GM13976 (cell line): ENCODE measurements at regions not wholly inside any gene's neighbourhood (a gene's known extent, or its start where the extent isn't known, plus 50 kb on each side); places are given as distances from the start of the nearest gene placed in this dataset.

ENCODE experiments used
- DNase-seq: peaks from one replicate; pipeline ENCODE4 v3.0.0; 2012; ENCODE audit warnings: low spot score
- in situ Hi-C: fragments of 300-500 bp; cut with MboI; formaldehyde crosslinking; loops from one replicate; pipeline ENCODE4 v1.12.0; 2022; ENCODE audit warnings: low sequenced_read_pairs, mixed read lengths, inconsistent platforms; ENCODE audit not compliant: unreplicated experiment
- TF ChIP-seq, protein P1 (sequence below): IDR thresholded peaks from 2 replicates; pipeline ENCODE4 v1.5.1; 2012; ENCODE audit warnings: borderline replicate concordance, mild to moderate bottlenecking; ENCODE audit not compliant: insufficient read depth; ENCODE audit errors: extremely low read depth, missing control alignments, control extremely low read depth

- TF ChIP-seq, protein P1, sequence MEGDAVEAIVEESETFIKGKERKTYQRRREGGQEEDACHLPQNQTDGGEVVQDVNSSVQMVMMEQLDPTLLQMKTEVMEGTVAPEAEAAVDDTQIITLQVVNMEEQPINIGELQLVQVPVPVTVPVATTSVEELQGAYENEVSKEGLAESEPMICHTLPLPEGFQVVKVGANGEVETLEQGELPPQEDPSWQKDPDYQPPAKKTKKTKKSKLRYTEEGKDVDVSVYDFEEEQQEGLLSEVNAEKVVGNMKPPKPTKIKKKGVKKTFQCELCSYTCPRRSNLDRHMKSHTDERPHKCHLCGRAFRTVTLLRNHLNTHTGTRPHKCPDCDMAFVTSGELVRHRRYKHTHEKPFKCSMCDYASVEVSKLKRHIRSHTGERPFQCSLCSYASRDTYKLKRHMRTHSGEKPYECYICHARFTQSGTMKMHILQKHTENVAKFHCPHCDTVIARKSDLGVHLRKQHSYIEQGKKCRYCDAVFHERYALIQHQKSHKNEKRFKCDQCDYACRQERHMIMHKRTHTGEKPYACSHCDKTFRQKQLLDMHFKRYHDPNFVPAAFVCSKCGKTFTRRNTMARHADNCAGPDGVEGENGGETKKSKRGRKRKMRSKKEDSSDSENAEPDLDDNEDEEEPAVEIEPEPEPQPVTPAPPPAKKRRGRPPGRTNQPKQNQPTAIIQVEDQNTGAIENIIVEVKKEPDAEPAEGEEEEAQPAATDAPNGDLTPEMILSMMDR = no peak
- in situ Hi-C loops = no loop called here
- no peak for DNase-seq
Measured at GRCh38 chr14:22508150-22508457, 80.9 kb downstream of the DAD1 start.

DNA sequence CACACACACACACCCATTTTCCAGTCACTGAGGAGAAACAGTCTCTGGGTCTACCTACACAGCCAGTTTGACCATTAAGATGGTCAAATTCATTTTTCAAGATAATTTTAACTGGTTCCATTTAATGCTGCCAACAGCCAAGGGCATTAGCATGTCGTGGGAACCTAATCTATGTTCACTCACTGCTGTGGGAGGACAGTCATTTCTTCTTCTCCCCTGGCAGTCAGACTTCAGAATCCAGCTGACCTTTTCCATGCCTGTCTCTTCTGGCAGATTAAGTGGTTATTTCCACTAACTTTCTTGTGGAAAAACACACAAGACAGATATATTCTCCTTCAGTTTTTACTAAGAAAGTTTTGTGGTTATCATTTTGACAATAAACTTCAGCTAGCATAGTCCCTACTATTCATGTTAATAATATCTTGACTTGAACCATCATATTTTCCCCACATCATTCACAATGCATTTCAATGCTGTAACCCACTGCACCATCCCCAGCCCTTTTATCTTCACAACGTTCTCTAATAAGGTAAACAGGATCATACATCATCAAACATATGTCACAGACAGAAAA is 82.2 kb downstream of the DAD1 start:
- in situ Hi-C loops = no loop called here
- TF ChIP-seq, protein P1 = no peak

DNA sequence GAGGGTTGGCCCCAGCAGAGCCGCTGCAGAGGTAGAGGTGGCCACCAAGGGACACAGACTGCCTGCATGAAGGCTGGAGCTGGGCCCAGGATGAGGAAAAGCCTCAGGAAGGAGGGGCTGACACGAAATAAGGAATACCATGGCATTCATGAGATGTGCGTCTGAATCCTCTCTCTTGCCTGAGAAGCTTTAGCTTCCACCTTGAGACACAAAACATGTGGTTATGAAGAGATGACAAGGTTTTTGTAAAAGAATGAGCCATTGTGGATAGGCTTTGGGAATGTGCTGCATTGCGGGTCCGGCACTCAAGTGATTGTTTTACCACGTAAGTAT is 82.7 kb downstream of the DAD1 start:
- DNase-seq = no peak
- in situ Hi-C loops = no loop called here
- TF ChIP-seq, protein P1 = no peak

More for the DNA sequence above, 82.2 kb downstream of the DAD1 start:
- DNase-seq = no peak

- TF ChIP-seq, protein P1 = no peak
- in situ Hi-C loops = no loop called here
- peak; percentile 54 for DNase-seq
Measured at GRCh38 chr14:22505697-22506377, 83.2 kb downstream of the DAD1 start.

DNA sequence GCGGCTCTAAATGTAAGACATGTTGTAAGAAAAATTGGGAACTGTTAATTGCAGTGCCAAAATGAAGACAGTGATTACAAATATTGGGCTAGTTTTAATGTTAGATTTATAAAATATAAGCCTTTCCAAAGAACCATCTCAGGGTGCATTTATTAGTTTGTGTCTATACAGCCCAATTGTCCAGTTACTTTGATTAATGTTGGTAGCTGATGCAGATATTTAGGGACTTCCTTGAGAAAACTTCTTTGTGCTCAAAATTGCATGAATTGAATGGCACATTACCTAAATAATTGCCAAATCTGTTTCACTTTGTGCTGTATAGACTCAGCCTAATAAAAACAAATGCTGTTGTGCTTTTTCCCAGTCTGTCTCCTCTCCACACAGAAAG is 83.7 kb downstream of the DAD1 start:
- in situ Hi-C loops = no loop called here
- no peak for DNase-seq
- TF ChIP-seq, protein P1 = no peak

GRCh38 chr14:22502551-22502950 is 86.5 kb downstream of the DAD1 start:
- DNase-seq = no peak
- in situ Hi-C loops = no loop called here
- TF ChIP-seq, protein P1 = no peak
